ENCODE measurements at regions not wholly inside any gene's neighbourhood (a gene's known extent, or its start where the extent isn't known, plus 50 kb on each side); places are given as distances from the start of the nearest gene placed in this dataset.
"Not testable (repeated sequence)": the region's sequence is repeated elsewhere in the genome, so short reads cannot be mapped to it uniquely, and the experiment has no call there.

DNA sequence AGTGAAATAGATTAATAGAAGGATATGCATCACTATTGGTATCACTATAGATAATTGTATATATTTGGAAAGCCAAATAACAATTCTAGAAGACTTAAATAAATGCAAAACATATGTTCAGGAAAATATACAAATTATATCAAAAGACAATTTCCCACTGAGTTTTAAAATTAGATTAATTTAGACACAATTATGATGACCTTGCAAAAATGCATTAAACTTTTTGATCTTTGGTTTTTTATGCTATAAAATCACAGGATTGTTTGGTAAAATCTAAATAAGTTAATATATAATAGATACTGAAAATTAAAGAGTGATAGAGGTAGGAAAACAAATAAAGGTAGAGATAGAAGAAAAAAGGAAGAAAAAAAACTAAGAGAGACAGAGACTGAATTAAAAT lies 2027.7 kb downstream of the MRPL39 start:
- Histone ChIP-seq H3K27me3 (ENCODE audit: insufficient read depth, low read length) (no peaks in the 10 kb centered on the region), H3K9me3 (ENCODE audit: control insufficient read depth in 1 of 2, low read length in 2 of 2) (no peaks in the 10 kb centered on the region), H3K4me3 (ENCODE audit: low read length in 2 of 2) (no peak overlapping the region), H3K36me3 (ENCODE audit: insufficient read depth, low read length) (no peaks in the 10 kb centered on the region), H3K4me1 (ENCODE audit: insufficient read depth, low read length) (no peaks in the 10 kb centered on the region), H3K27ac (ENCODE audit: low read depth, low read length) (no peak overlapping the region)
- intact Hi-C loops (cut with micrococcal nuclease): no loop called here
- no peaks in the 10 kb centered on the region for H3K27me3 Mint-ChIP-seq
- no peaks in the 10 kb centered on the region for H3K4me1 Mint-ChIP-seq
- no peaks in the 10 kb centered on the region for H3K36me3 Mint-ChIP-seq
- no peak for DNase-seq
- H3K27ac Mint-ChIP-seq: no peak overlapping the region
- ChIA-PET POLR2A (ENCODE audit: partially characterized antibody) (no interaction called here), CTCF (ENCODE audit: partially characterized antibody) (no interaction called here)
- no peak overlapping the region for H3K4me3 Mint-ChIP-seq
- H3K9me3 Mint-ChIP-seq: peaks cover 0 to 3% (median 0%) of the 10 kb centered on the region in 8 donors

DNA sequence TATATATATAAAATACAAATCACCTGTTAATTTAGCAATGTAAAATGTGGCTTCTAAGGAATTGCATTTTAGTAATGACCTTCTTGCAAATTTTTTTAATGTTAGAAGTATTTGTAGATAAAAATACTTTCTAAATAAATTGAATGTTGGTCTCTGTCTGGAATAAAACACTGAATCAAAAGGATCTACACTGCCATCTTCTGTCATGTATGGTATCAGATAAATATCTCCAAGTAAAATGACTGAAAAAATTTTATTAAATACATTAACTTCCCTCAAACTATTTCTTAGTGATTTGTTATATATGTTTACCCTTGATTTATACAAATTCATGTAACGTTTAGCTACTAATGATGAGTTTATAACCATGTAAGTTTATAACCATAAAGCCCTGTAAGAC lies 2029.3 kb downstream of the MRPL39 start:
- intact Hi-C loops (cut with micrococcal nuclease): no loop called here
- no peaks in the 10 kb centered on the region for H3K27me3 ChIP-seq (ENCODE audit: insufficient read depth, low read length)
- ChIA-PET POLR2A (ENCODE audit: partially characterized antibody) (no interaction called here), CTCF (ENCODE audit: partially characterized antibody) (no interaction called here)
- Mint-ChIP-seq H3K4me1 (no peaks in the 10 kb centered on the region), H3K4me3 (no peak overlapping the region), H3K27ac (no peak overlapping the region), H3K27me3 (no peaks in the 10 kb centered on the region), H3K9me3 (peaks cover 0 to 3% (median 0%) of the 10 kb centered on the region in 8 donors), H3K36me3 (no peaks in the 10 kb centered on the region)
- H3K4me1 ChIP-seq (ENCODE audit: insufficient read depth, low read length): no peaks in the 10 kb centered on the region
- no peak overlapping the region for H3K27ac ChIP-seq (ENCODE audit: low read depth, low read length)
- no peak for DNase-seq
- H3K9me3 ChIP-seq (ENCODE audit: control insufficient read depth in 1 of 2, low read length in 2 of 2): no peaks in the 10 kb centered on the region
- no peak overlapping the region for H3K4me3 ChIP-seq (ENCODE audit: low read length in 2 of 2)
- H3K36me3 ChIP-seq (ENCODE audit: insufficient read depth, low read length): no peaks in the 10 kb centered on the region

DNA sequence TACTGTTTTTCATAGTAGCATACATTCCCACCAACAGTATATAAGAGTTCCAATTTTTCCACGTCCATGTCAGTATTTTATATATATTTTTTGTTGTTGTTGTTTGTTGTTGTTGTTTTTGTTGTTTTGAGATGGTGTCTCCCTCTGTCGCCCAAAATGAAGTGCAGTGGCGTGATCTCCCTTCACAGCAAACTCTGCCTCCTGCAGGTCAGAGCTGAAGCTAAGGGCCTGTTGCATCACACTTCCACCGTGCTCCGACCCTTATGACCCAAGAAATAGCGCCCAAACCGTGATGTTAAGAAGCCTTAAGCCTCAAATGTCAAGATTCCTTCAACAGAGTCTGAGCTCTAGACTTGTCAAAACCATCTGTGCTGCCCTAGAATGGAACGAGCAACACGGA lies 2032.3 kb downstream of the MRPL39 start:
- no peaks in the 10 kb centered on the region for H3K4me1 Mint-ChIP-seq
- Histone ChIP-seq H3K4me3 (ENCODE audit: low read length in 2 of 2) (no peak overlapping the region), H3K27ac (ENCODE audit: low read depth, low read length) (no peak overlapping the region), H3K4me1 (ENCODE audit: insufficient read depth, low read length) (no peaks in the 10 kb centered on the region), H3K9me3 (ENCODE audit: control insufficient read depth in 1 of 2, low read length in 2 of 2) (no peaks in the 10 kb centered on the region), H3K27me3 (ENCODE audit: insufficient read depth, low read length) (no peaks in the 10 kb centered on the region), H3K36me3 (ENCODE audit: insufficient read depth, low read length) (no peaks in the 10 kb centered on the region)
- no peak overlapping the region for H3K4me3 Mint-ChIP-seq
- peaks cover 0 to 2% (median 0%) of the 10 kb centered on the region in 8 donors for H3K9me3 Mint-ChIP-seq
- ChIA-PET POLR2A (ENCODE audit: partially characterized antibody) (no interaction called here), CTCF (ENCODE audit: partially characterized antibody) (no interaction called here)
- no peak overlapping the region for H3K27ac Mint-ChIP-seq
- no peaks in the 10 kb centered on the region for H3K36me3 Mint-ChIP-seq
- no peak for DNase-seq
- H3K27me3 Mint-ChIP-seq: no peaks in the 10 kb centered on the region
- intact Hi-C loops (cut with micrococcal nuclease): no loop called here

DNA sequence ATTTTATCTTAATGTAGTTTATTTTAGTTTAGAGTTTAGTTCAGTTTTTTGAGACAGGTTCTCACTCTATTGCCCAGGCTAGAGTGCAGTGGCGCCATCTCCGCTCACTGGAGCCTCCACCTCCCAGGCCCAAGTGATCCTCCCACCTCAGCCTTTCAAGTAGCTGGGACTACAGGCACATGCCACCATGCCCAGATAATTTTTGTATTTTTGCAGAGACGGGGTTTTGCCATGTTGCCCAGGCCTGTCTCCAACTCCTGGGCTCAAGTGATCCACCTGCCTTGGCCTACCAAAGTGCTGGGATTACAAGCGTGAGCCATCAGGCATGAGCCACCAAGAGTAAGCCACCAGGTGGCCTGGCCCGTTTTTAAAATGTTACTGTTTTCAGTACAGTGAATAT lies 2058.4 kb downstream of the MRPL39 start:
- H3K4me3 Mint-ChIP-seq; H3K27me3 Mint-ChIP-seq; H3K4me3 ChIP-seq (ENCODE audit: low read length in 2 of 2); H3K27ac Mint-ChIP-seq; H3K36me3 Mint-ChIP-seq; H3K4me1 ChIP-seq (ENCODE audit: insufficient read depth, low read length); H3K36me3 ChIP-seq (ENCODE audit: insufficient read depth, low read length); CTCF ChIA-PET (ENCODE audit: partially characterized antibody); H3K27me3 ChIP-seq (ENCODE audit: insufficient read depth, low read length); H3K4me1 Mint-ChIP-seq; DNase-seq; intact Hi-C loops (cut with micrococcal nuclease); H3K9me3 ChIP-seq (ENCODE audit: control insufficient read depth in 1 of 2, low read length in 2 of 2); POLR2A ChIA-PET (ENCODE audit: partially characterized antibody); H3K9me3 Mint-ChIP-seq; H3K27ac ChIP-seq (ENCODE audit: low read depth, low read length): not testable (repeated sequence)

DNA sequence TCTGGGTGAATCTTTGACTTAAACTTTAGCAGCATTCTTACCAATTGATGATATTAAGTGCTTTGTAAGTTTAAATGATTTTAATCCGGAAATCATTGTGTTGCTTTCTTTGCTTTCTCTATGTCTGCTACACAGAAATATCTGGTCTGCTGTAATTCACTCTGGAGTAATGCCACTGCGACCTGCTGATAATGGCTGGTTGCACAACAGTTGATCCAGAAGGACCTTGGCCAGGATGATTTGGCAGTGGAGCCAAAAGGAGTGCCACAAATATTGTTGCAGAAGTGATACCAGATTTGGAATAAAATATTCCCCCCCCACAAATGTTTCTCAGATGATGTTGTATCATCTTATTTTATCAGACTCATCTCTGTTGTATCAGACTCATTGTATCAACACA lies 2063.9 kb downstream of the MRPL39 start:
- no peaks in the 10 kb centered on the region for H3K4me1 ChIP-seq (ENCODE audit: insufficient read depth, low read length)
- DNase-seq: no peak
- no peaks in the 10 kb centered on the region for H3K36me3 Mint-ChIP-seq
- ChIA-PET POLR2A (ENCODE audit: partially characterized antibody) (no interaction called here), CTCF (ENCODE audit: partially characterized antibody) (no interaction called here)
- no peaks in the 10 kb centered on the region for H3K27me3 Mint-ChIP-seq
- H3K27ac Mint-ChIP-seq: no peak overlapping the region
- no peaks in the 10 kb centered on the region for H3K36me3 ChIP-seq (ENCODE audit: insufficient read depth, low read length)
- no peak overlapping the region for H3K4me3 Mint-ChIP-seq
- H3K9me3 ChIP-seq (ENCODE audit: control insufficient read depth in 1 of 2, low read length in 2 of 2): no peaks in the 10 kb centered on the region
- H3K4me3 ChIP-seq (ENCODE audit: low read length in 2 of 2): no peak overlapping the region
- H3K9me3 Mint-ChIP-seq: peaks cover 0 to 10% (median 0%) of the 10 kb centered on the region in 8 donors
- H3K4me1 Mint-ChIP-seq: no peaks in the 10 kb centered on the region
- H3K27me3 ChIP-seq (ENCODE audit: insufficient read depth, low read length): no peaks in the 10 kb centered on the region
- no peak overlapping the region for H3K27ac ChIP-seq (ENCODE audit: low read depth, low read length)
- intact Hi-C loops (cut with micrococcal nuclease): no loop called here

DNA sequence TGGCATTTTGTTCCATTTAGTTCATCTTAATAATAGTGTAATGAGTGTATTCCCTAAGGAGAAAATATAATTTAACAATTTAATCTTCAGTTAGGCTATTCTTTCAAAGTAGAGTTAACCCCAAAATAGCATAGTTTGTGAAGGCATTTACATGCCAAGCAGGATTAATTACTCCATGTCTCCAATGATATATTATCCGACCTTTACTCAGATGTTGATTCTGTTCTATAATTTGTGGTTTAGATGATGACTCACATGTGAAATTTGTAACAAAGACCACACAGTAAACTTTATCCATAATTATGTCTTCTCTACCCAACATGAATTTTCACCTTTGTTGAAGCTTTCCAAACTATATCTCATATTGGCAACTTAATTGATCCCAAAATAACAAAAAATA lies 2065.2 kb downstream of the MRPL39 start:
- no peaks in the 10 kb centered on the region for H3K9me3 ChIP-seq (ENCODE audit: control insufficient read depth in 1 of 2, low read length in 2 of 2)
- peaks cover 0 to 10% (median 0%) of the 10 kb centered on the region in 8 donors for H3K9me3 Mint-ChIP-seq
- H3K4me3 ChIP-seq (ENCODE audit: low read length in 2 of 2): no peak overlapping the region
- DNase-seq: no peak
- H3K4me1 ChIP-seq (ENCODE audit: insufficient read depth, low read length): no peaks in the 10 kb centered on the region
- H3K4me1 Mint-ChIP-seq: no peaks in the 10 kb centered on the region
- H3K36me3 Mint-ChIP-seq: no peaks in the 10 kb centered on the region
- no peak overlapping the region for H3K27ac ChIP-seq (ENCODE audit: low read depth, low read length)
- H3K4me3 Mint-ChIP-seq: no peak overlapping the region
- H3K36me3 ChIP-seq (ENCODE audit: insufficient read depth, low read length): no peaks in the 10 kb centered on the region
- ChIA-PET POLR2A (ENCODE audit: partially characterized antibody) (no interaction called here), CTCF (ENCODE audit: partially characterized antibody) (no interaction called here)
- H3K27ac Mint-ChIP-seq: no peak overlapping the region
- no peaks in the 10 kb centered on the region for H3K27me3 ChIP-seq (ENCODE audit: insufficient read depth, low read length)
- no peaks in the 10 kb centered on the region for H3K27me3 Mint-ChIP-seq
- intact Hi-C loops (cut with micrococcal nuclease): no loop called here

DNA sequence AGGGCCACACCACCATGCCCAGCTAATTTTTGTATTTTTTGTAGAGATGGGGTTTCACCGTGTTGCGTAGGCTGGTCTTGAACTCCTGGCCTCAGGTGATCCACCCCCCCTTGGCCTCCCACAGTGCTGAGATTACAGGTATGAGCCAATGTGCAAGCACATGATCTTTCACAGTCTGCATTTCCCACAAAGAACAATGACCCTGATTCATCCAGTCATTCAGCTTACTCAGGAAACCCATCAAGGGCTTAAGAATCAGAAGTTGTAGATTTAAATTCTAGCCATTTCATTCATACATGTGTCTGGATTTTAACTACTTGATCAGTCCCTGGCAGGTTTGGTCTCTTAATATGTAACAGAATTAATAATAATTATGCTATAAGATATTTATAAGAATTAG lies 2065.7 kb downstream of the MRPL39 start:
- H3K4me1 Mint-ChIP-seq: no peaks in the 10 kb centered on the region
- no peak overlapping the region for H3K27ac Mint-ChIP-seq
- no peak for DNase-seq
- intact Hi-C loops (cut with micrococcal nuclease): no loop called here
- peaks cover 0 to 10% (median 0%) of the 10 kb centered on the region in 8 donors for H3K9me3 Mint-ChIP-seq
- no peaks in the 10 kb centered on the region for H3K36me3 Mint-ChIP-seq
- Histone ChIP-seq H3K4me3 (ENCODE audit: low read length in 2 of 2) (no peak overlapping the region), H3K9me3 (ENCODE audit: control insufficient read depth in 1 of 2, low read length in 2 of 2) (no peaks in the 10 kb centered on the region), H3K27ac (ENCODE audit: low read depth, low read length) (no peak overlapping the region), H3K4me1 (ENCODE audit: insufficient read depth, low read length) (no peaks in the 10 kb centered on the region), H3K36me3 (ENCODE audit: insufficient read depth, low read length) (no peaks in the 10 kb centered on the region), H3K27me3 (ENCODE audit: insufficient read depth, low read length) (no peaks in the 10 kb centered on the region)
- no peaks in the 10 kb centered on the region for H3K27me3 Mint-ChIP-seq
- ChIA-PET CTCF (ENCODE audit: partially characterized antibody) (no interaction called here), POLR2A (ENCODE audit: partially characterized antibody) (no interaction called here)
- no peak overlapping the region for H3K4me3 Mint-ChIP-seq

DNA sequence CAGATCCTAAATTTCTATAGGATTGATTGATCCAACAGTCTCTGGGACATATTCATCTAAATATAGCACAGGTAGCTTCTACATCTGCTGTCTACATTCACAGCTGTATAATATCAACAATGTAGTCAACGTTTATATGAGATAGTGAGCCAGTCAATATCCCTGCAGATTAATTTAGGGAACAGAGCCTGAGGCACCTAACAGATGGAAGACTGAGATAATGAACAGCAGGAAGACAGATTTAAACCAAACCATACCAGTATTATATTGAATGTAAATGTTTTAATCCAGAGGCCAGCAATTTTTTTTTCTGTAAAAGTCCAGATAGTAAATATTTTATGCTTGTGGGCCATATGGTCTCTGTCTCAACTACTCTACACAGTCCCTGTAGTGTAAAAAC lies 2072.4 kb downstream of the MRPL39 start:
- POLR2A ChIA-PET (ENCODE audit: partially characterized antibody): no interaction called here
- H3K27ac ChIP-seq (ENCODE audit: low read depth, low read length): no peak overlapping the region
- Mint-ChIP-seq H3K36me3 (no peaks in the 10 kb centered on the region), H3K9me3 (peaks cover 0 to 10% (median 0%) of the 10 kb centered on the region in 8 donors), H3K4me1 (no peaks in the 10 kb centered on the region), H3K27ac (no peak overlapping the region), H3K4me3 (no peak overlapping the region), H3K27me3 (no peaks in the 10 kb centered on the region)
- no peaks in the 10 kb centered on the region for H3K9me3 ChIP-seq (ENCODE audit: control insufficient read depth in 1 of 2, low read length in 2 of 2)
- CTCF ChIA-PET (ENCODE audit: partially characterized antibody): no interaction called here
- intact Hi-C loops (cut with micrococcal nuclease): no loop called here
- no peaks in the 10 kb centered on the region for H3K36me3 ChIP-seq (ENCODE audit: insufficient read depth, low read length)
- no peaks in the 10 kb centered on the region for H3K27me3 ChIP-seq (ENCODE audit: insufficient read depth, low read length)
- no peak for DNase-seq
- no peak overlapping the region for H3K4me3 ChIP-seq (ENCODE audit: low read length in 2 of 2)
- no peaks in the 10 kb centered on the region for H3K4me1 ChIP-seq (ENCODE audit: insufficient read depth, low read length)

All from CD4-positive, alpha-beta memory T cell (primary cell).